ENCODE measurements at regions not wholly inside any gene's neighbourhood (a gene's known extent, or its start where the extent isn't known, plus 50 kb on each side); places are given as distances from the start of the nearest gene placed in this dataset.

DNA sequence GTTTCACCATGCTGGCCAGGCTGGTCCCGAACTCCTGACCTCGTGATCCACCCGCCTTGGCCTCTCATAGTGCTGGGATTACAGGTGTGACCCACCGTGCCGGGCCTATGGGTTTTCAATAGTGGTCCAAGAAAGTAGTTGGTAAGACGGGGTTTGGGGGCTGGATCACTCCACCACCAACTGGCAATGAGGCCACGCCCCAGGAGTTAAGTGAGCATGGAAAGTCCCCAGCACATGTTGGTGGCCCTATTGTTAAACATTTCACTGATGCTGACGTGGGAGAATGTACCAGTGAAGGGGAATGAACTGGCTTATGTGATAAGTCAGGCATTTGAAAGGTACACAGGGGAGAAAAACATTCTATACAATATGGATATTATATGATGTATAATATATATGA lies 80.4 kb downstream of the CHRD start:
- H3K36me3 Mint-ChIP-seq = no peaks in the 10 kb centered on the region
- no peak for DNase-seq
- no peak overlapping the region for H3K27ac Mint-ChIP-seq

DNA sequence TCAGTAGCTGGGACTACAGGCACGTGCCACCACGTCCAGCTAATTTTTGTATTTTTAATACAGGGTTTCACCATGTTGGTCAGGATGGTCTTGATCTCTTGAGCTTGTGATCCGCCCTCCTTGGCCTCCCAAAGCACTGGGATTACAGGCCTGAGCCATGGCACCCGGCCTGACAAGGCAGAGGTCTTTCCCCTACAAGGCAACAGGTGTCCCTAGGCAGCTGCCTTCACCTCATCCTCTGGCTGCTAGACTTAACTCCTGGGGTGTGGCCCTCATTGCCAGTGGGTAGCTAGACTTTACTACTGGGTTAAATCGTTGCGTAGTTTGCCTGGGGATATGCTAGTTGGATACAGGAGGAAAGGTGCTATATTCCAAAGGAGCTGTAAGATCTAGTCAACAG lies 81.4 kb downstream of the CHRD start:
- H3K9me3 Mint-ChIP-seq = peaks cover 0 to 2% (median 0%) of the 10 kb centered on the region in 3 donors
- no peaks in the 10 kb centered on the region for H3K36me3 ChIP-seq (ENCODE audit: control insufficient read depth in 2 of 2, extremely low read depth in 1 of 2, insufficient read depth in 1 of 2, low read length in 1 of 2)
- no peak overlapping the region for H3K4me3 Mint-ChIP-seq
- ChIA-PET POLR2A (no interaction called here), CTCF (no interaction called here)
- H3K27me3 Mint-ChIP-seq = peaks cover 11 to 12% of the 10 kb centered on the region in 2 donors
- ATAC-seq (replicated peaks in 1 of 4) = no peak
- no peaks in the 10 kb centered on the region for H3K4me1 Mint-ChIP-seq
- WGBS (ENCODE audit: insufficient coverage) = 72% methylated on average over 6 of the region's 6 CpGs
- no peak for DNase-seq
- H3K9me3 ChIP-seq = no peaks in the 10 kb centered on the region
- no peaks in the 10 kb centered on the region for H3K4me1 ChIP-seq (ENCODE audit: control insufficient read depth in 1 of 2, extremely low read depth in 1 of 2, insufficient read depth in 2 of 2, low read length in 2 of 2)
- no peak overlapping the region for H3K27ac ChIP-seq (ENCODE audit: low read length)
- peaks cover 0 to 12% of the 10 kb centered on the region in 2 experiments for H3K27me3 ChIP-seq (replicated peaks in 1 of 2; ENCODE audit: control insufficient read depth in 2 of 2, extremely low read depth in 1 of 2, insufficient read depth in 2 of 2, low read length in 1 of 2)
- no peak overlapping the region for H3K27ac Mint-ChIP-seq
- H3K36me3 Mint-ChIP-seq = no peaks in the 10 kb centered on the region
- H3K4me3 ChIP-seq (ENCODE audit: control insufficient read depth in 1 of 2, extremely low read depth in 1 of 2, low read length in 1 of 2) = no peak overlapping the region

More for the DNA sequence above, 80.4 kb downstream of the CHRD start:
- Histone ChIP-seq H3K4me1 (ENCODE audit: control insufficient read depth in 1 of 2, extremely low read depth in 1 of 2, insufficient read depth in 2 of 2, low read length in 2 of 2) (no peaks in the 10 kb centered on the region), H3K27me3 (replicated peaks in 1 of 2; ENCODE audit: control insufficient read depth in 2 of 2, extremely low read depth in 1 of 2, insufficient read depth in 2 of 2, low read length in 1 of 2) (peaks cover 0 to 5% of the 10 kb centered on the region in 2 experiments), H3K27ac (ENCODE audit: low read length) (no peak overlapping the region), H3K36me3 (ENCODE audit: control insufficient read depth in 2 of 2, extremely low read depth in 1 of 2, insufficient read depth in 1 of 2, low read length in 1 of 2) (no peaks in the 10 kb centered on the region), H3K4me3 (ENCODE audit: control insufficient read depth in 1 of 2, extremely low read depth in 1 of 2, low read length in 1 of 2) (no peak overlapping the region), H3K9me3 (no peaks in the 10 kb centered on the region)
- CTCF ChIA-PET = no interaction called here
- Mint-ChIP-seq H3K27me3 (peaks cover 8% of the 10 kb centered on the region in 2 donors), H3K9me3 (peaks cover 0 to 2% (median 0%) of the 10 kb centered on the region in 3 donors), H3K4me1 (no peaks in the 10 kb centered on the region), H3K4me3 (no peak overlapping the region)
- 90% methylated on average over 2 of the region's 8 CpGs for WGBS (ENCODE audit: insufficient coverage)
- POLR2A ChIA-PET = no interaction called here
- no peak for ATAC-seq (replicated peaks in 1 of 4)

GRCh38 chr3:184465883-184466412 lies 86.1 kb downstream of the CHRD start:
- ATAC-seq (replicated peaks in 1 of 4) = no peak

GRCh38 chr3:184466413-184466960 lies 86.6 kb downstream of the CHRD start:
- Mint-ChIP-seq H3K4me1 (peaks cover 5 to 11% (median 5%) of the 10 kb centered on the region in 3 donors), H3K27ac (no peak overlapping the region), H3K27me3 (peaks cover 17 to 35% of the 10 kb centered on the region in 2 donors), H3K4me3 (no peak overlapping the region), H3K36me3 (no peaks in the 10 kb centered on the region), H3K9me3 (no peaks in the 10 kb centered on the region)
- H3K27me3 ChIP-seq (replicated peaks in 1 of 2; ENCODE audit: control insufficient read depth in 2 of 2, extremely low read depth in 1 of 2, insufficient read depth in 2 of 2, low read length in 1 of 2) = peaks cover 0 to 28% of the 10 kb centered on the region in 2 experiments
- CTCF ChIA-PET = no interaction called here
- DNase-seq = no peak
- H3K4me3 ChIP-seq (ENCODE audit: control insufficient read depth in 1 of 2, extremely low read depth in 1 of 2, low read length in 1 of 2) = no peak overlapping the region
- no peak for ATAC-seq (replicated peaks in 1 of 4)
- H3K27ac ChIP-seq (ENCODE audit: low read length) = no peak overlapping the region
- 21% methylated on average over 12 of the region's 12 CpGs for WGBS (ENCODE audit: insufficient coverage)
- H3K9me3 ChIP-seq = no peaks in the 10 kb centered on the region
- no peaks in the 10 kb centered on the region for H3K36me3 ChIP-seq (ENCODE audit: control insufficient read depth in 2 of 2, extremely low read depth in 1 of 2, insufficient read depth in 1 of 2, low read length in 1 of 2)
- peaks cover 0 to 4% of the 10 kb centered on the region in 2 experiments for H3K4me1 ChIP-seq (ENCODE audit: control insufficient read depth in 1 of 2, extremely low read depth in 1 of 2, insufficient read depth in 2 of 2, low read length in 2 of 2)
- POLR2A ChIA-PET = interaction anchor here in 1 of 2 donors (0.6 kb wide), 1 partner anchor 49 kb away, joined by 3 read pairs; no protein-coding TSS in a partner anchor

More at GRCh38 chr3:184465883-184466412, 86.1 kb downstream of the CHRD start:
- Mint-ChIP-seq H3K9me3 (no peaks in the 10 kb centered on the region), H3K4me3 (no peak overlapping the region), H3K4me1 (peaks cover 5 to 7% (median 5%) of the 10 kb centered on the region in 3 donors), H3K27ac (no peak overlapping the region), H3K36me3 (no peaks in the 10 kb centered on the region), H3K27me3 (peaks cover 17 to 33% of the 10 kb centered on the region in 2 donors)
- POLR2A ChIA-PET = interaction anchor here in 1 of 2 donors (0.6 kb wide), 1 partner anchor 49 kb away, joined by 3 read pairs; no protein-coding TSS in a partner anchor
- H3K9me3 ChIP-seq = no peaks in the 10 kb centered on the region
- CTCF ChIA-PET = interaction anchor here in 1 of 2 donors (1.0 kb wide), 1 partner anchor 77 kb away, joined by 3 read pairs; no protein-coding TSS in a partner anchor
- no peak overlapping the region for H3K4me3 ChIP-seq (ENCODE audit: control insufficient read depth in 1 of 2, extremely low read depth in 1 of 2, low read length in 1 of 2)
- DNase-seq = no peak
- 90% methylated on average over 5 of the region's 5 CpGs for WGBS (ENCODE audit: insufficient coverage)
- peaks cover 0 to 4% of the 10 kb centered on the region in 2 experiments for H3K4me1 ChIP-seq (ENCODE audit: control insufficient read depth in 1 of 2, extremely low read depth in 1 of 2, insufficient read depth in 2 of 2, low read length in 2 of 2)
- no peaks in the 10 kb centered on the region for H3K36me3 ChIP-seq (ENCODE audit: control insufficient read depth in 2 of 2, extremely low read depth in 1 of 2, insufficient read depth in 1 of 2, low read length in 1 of 2)
- no peak overlapping the region for H3K27ac ChIP-seq (ENCODE audit: low read length)
- H3K27me3 ChIP-seq (replicated peaks in 1 of 2; ENCODE audit: control insufficient read depth in 2 of 2, extremely low read depth in 1 of 2, insufficient read depth in 2 of 2, low read length in 1 of 2) = peaks cover 0 to 33% of the 10 kb centered on the region in 2 experiments

DNA sequence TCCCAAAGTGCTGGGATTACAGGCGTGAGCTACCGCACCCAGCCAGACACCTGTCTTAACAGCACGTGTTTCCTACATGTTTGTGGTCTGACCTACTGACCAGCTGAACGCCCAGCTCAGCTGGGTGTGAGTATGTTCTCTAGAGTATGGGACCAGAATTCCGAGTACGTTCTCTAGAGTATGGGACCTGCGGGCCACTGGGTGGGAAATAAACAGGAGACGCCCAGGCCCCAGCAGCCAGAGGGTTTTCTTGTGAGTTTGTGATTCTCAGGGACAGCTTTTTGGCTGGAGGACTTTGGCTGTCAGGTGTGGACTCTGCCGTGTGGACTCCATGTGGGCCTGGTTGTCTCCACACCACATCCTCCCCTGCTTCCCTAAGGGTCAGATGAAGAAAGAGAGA lies 87.3 kb downstream of the CHRD start:
- Mint-ChIP-seq H3K9me3 (no peaks in the 10 kb centered on the region), H3K36me3 (no peaks in the 10 kb centered on the region), H3K4me1 (peaks cover 5 to 11% (median 5%) of the 10 kb centered on the region in 3 donors), H3K4me3 (no peak overlapping the region), H3K27me3 (peaks cover 17 to 38% of the 10 kb centered on the region in 2 donors), H3K27ac (no peak overlapping the region)
- ATAC-seq (replicated peaks in 1 of 4) (no peak), DNase-seq (no peak)
- no peak overlapping the region for H3K27ac ChIP-seq (ENCODE audit: low read length)
- ChIA-PET CTCF (interaction anchor here in 1 of 2 donors (0.7 kb wide), 1 partner anchor 11 kb away, joined by 12 read pairs; no protein-coding TSS in a partner anchor), POLR2A (no interaction called here)
- no peak overlapping the region for H3K4me3 ChIP-seq (ENCODE audit: control insufficient read depth in 1 of 2, extremely low read depth in 1 of 2, low read length in 1 of 2)
- no peaks in the 10 kb centered on the region for H3K36me3 ChIP-seq (ENCODE audit: control insufficient read depth in 2 of 2, extremely low read depth in 1 of 2, insufficient read depth in 1 of 2, low read length in 1 of 2)
- H3K27me3 ChIP-seq (replicated peaks in 1 of 2; ENCODE audit: control insufficient read depth in 2 of 2, extremely low read depth in 1 of 2, insufficient read depth in 2 of 2, low read length in 1 of 2) = peaks cover 0 to 28% of the 10 kb centered on the region in 2 experiments
- WGBS (ENCODE audit: insufficient coverage) = 81% methylated on average over 8 of the region's 9 CpGs
- H3K9me3 ChIP-seq = no peaks in the 10 kb centered on the region
- H3K4me1 ChIP-seq (ENCODE audit: control insufficient read depth in 1 of 2, extremely low read depth in 1 of 2, insufficient read depth in 2 of 2, low read length in 2 of 2) = peaks cover 0 to 4% of the 10 kb centered on the region in 2 experiments

DNA sequence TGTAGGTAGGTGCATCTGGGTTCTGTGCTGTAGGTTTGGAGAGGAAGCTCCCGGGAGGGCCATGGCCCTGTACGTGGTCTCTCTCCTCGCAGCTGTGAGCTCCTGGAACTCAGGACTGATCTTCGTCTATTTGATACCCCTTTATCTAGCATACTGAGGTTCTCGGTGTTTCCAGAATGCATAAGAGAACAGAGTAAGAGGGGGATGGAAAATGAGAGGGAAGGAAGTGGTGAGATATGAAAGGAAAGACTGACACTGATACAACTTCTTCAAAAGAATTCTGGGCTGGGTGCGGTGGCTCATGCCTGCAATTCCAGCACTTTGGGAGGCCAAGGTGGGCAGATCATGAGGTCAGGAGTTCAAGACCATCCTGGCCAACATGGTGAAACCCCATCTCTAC lies 90.7 kb downstream of the CHRD start:
- ChIA-PET CTCF (no interaction called here), POLR2A (no interaction called here)
- Histone ChIP-seq H3K9me3 (no peaks in the 10 kb centered on the region), H3K4me3 (ENCODE audit: control insufficient read depth in 1 of 2, extremely low read depth in 1 of 2, low read length in 1 of 2) (no peak overlapping the region), H3K27ac (ENCODE audit: low read length) (no peak overlapping the region), H3K36me3 (ENCODE audit: control insufficient read depth in 2 of 2, extremely low read depth in 1 of 2, insufficient read depth in 1 of 2, low read length in 1 of 2) (no peaks in the 10 kb centered on the region), H3K27me3 (replicated peaks in 1 of 2; ENCODE audit: control insufficient read depth in 2 of 2, extremely low read depth in 1 of 2, insufficient read depth in 2 of 2, low read length in 1 of 2) (peaks cover 0 to 26% of the 10 kb centered on the region in 2 experiments), H3K4me1 (ENCODE audit: control insufficient read depth in 1 of 2, extremely low read depth in 1 of 2, insufficient read depth in 2 of 2, low read length in 2 of 2) (peaks cover 0 to 4% of the 10 kb centered on the region in 2 experiments)
- peak overlapping the region in 1 of 3 donors; percentile 23 for H3K4me3 Mint-ChIP-seq
- H3K27me3 Mint-ChIP-seq = peaks cover 9 to 51% of the 10 kb centered on the region in 2 donors
- H3K4me1 Mint-ChIP-seq = peaks cover 12 to 19% (median 14%) of the 10 kb centered on the region in 3 donors
- peak in 1 of 4 experiments; percentile 34 for ATAC-seq (replicated peaks in 1 of 4)
- no peak overlapping the region for H3K27ac Mint-ChIP-seq
- no peak for DNase-seq
- no peaks in the 10 kb centered on the region for H3K9me3 Mint-ChIP-seq
- no CpG with 5 or more reads among the region's 6 CpGs for WGBS (ENCODE audit: insufficient coverage)
- no peaks in the 10 kb centered on the region for H3K36me3 Mint-ChIP-seq

Data from T-cell (primary cell).